ENCODE measurements at regions not wholly inside any gene's neighbourhood (a gene's known extent, or its start where the extent isn't known, plus 50 kb on each side); places are given as distances from the start of the nearest gene placed in this dataset.
A peak's percentile ranks its signal among the peaks of the same experiment; 100 is the strongest.

DNA sequence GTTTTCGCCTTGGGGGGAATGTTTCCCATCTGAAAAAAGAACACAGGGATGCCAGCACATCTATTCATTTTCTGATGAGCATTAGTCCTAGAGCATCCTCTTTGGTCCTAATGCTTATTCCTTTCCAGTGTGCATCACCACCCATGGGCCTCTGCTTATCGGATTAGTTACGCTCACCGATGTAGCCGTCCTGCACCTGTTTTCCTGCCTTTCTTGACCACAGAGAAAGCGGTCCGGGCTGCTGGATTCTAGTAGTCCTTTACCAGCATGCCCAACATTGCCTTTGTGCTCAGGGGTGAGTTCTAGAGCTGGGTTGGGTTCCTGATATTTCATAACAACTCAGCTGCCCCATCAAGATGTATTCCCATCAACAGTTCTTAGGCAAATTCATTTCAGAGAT is 2084.5 kb upstream of the C9orf72 start:
- no peak for TF ChIP-seq CTCF (IDR thresholded peaks at IDR 0.05)

GRCh38 chr9:29659014-29659413 is 2085.7 kb upstream of the C9orf72 start:
- TF ChIP-seq CTCF (IDR thresholded peaks at IDR 0.05), result no peak

- TF ChIP-seq CTCF (IDR thresholded peaks at IDR 0.05), result no peak
Observed at GRCh38 chr9:29659736-29660135, 2086.5 kb upstream of the C9orf72 start.

DNA sequence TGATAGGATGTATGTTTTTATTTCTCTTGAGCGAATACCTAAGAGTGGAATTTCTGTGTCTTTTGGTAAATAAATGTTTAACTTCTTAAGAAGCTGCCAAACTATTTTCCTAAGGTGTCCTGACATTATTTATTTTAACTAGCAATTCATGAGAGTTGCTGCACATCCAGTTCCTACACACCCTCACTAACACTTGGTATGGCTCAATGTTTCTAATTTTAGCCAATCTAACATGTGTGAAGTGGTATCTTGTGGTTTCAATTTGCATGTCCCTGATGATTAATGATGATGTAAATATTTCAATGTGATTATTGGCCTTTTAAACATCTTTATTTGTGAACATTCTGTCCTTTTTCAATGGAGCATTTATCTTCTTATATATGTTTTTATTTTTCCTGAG is 2095.5 kb upstream of the C9orf72 start:
- no peak for TF ChIP-seq CTCF (IDR thresholded peaks at IDR 0.05)

DNA sequence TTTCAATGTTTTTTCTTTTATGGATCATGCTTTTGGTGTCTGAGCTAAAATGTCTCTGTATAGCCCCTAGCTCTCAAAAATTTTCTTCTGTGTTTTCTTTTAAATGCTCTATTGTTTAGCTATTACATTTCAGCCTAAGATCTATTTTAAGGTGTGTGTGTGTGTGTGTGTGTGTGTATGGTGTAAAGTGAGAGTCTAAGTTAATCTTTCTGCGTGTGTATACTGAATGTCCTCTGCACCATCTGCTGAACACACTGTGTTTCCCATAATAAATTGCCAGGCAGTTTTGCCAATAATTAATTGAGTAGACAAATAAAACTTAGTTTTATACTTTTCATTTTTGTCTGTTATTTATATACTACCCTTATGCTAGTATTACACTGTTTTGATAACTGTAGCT is 2096.3 kb upstream of the C9orf72 start:
- TF ChIP-seq CTCF (IDR thresholded peaks at IDR 0.05), result no peak

DNA sequence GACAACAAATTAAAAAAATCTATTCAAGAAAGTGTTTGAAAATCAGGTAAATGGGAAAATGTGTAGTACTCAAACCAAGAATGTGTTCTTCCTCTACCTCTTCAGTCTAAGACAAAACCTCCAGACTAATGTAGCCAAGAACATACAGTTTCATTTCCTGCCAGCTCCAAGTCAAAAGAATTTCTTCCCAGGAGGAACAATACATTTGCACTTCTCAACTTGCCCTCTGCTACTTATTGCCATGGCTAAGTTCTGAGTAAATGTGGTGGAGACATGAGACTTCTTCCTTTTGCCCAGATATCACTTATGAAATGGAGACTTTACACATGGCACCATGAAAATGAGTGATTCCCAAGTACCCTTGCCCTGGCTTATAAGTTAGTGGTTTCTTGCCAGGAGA is 2112.2 kb upstream of the C9orf72 start:
- no peak for TF ChIP-seq CTCF (IDR thresholded peaks at IDR 0.05)

GRCh38 chr9:29691145-29691544 is 2117.9 kb upstream of the C9orf72 start:
- no peak for TF ChIP-seq CTCF (IDR thresholded peaks at IDR 0.05)

- TF ChIP-seq CTCF (IDR thresholded peaks at IDR 0.05), result peak; percentile 54; the same call in 1 of the 2 replicates
Observed at GRCh38 chr9:29691758-29692407, 2118.6 kb upstream of the C9orf72 start.
